ENCODE measurements at regions not wholly inside any gene's neighbourhood (a gene's known extent, or its start where the extent isn't known, plus 50 kb on each side); places are given as distances from the start of the nearest gene placed in this dataset.

GRCh38 chr4:159480826-159481225 is 377.9 kb downstream of the RAPGEF2 start:
- no TSS peak for BruUV-seq (replicated peaks)
- no peak overlapping the region for H3K27ac ChIP-seq (ENCODE audit: low read depth, low read length)
- H3K9me2 ChIP-seq (ENCODE audit: insufficient read depth), result no peaks in the 10 kb centered on the region
- H3K9me3 ChIP-seq (ENCODE audit: control insufficient read depth in 1 of 2, insufficient read depth in 1 of 2, low read depth in 1 of 2, low read length in 2 of 2), result no peaks in the 10 kb centered on the region
- DNase-seq (ENCODE audit: low read depth, low spot score) (no peak), ATAC-seq (no peak)
- TF ChIP-seq FOSL1 (IDR thresholded peaks at IDR 0.05; ENCODE audit: low read depth), result no peak
- TF ChIP-seq SIN3A (IDR thresholded peaks at IDR 0.05; ENCODE audit: low read depth), result no peak
- no peak for TF ChIP-seq TCF7L2 (IDR thresholded peaks at IDR 0.05; ENCODE audit: borderline replicate concordance, extremely low read depth, insufficient read depth, insufficient read length)
- TF ChIP-seq YY1 (IDR thresholded peaks at IDR 0.05; ENCODE audit: extremely low read depth, insufficient replicate concordance, low read depth, low read length), result no peak
- no peak for TF ChIP-seq ZFX (IDR thresholded peaks at IDR 0.05)
- no peak for TF ChIP-seq EGR1 (IDR thresholded peaks at IDR 0.05; ENCODE audit: low read depth)
- no peak for TF ChIP-seq REST (IDR thresholded peaks at IDR 0.05; ENCODE audit: low read depth)
- no peak for TF ChIP-seq ZNF274 (IDR thresholded peaks at IDR 0.05; ENCODE audit: low read depth, low read length)
- TF ChIP-seq EZH2 (IDR thresholded peaks at IDR 0.05), result no peak
- no peak for TF ChIP-seq CEBPB (IDR thresholded peaks at IDR 0.05; ENCODE audit: low read depth)
- no peak for TF ChIP-seq EZH2phosphoT487 (IDR thresholded peaks at IDR 0.05; ENCODE audit: borderline replicate concordance)
- TF ChIP-seq ATF3 (IDR thresholded peaks at IDR 0.05), result no peak
- TF ChIP-seq SRF (IDR thresholded peaks at IDR 0.05; ENCODE audit: low read depth), result no peak
- TF ChIP-seq SP1 (IDR thresholded peaks at IDR 0.05; ENCODE audit: low read depth), result no peak
- TF ChIP-seq ELF1 (IDR thresholded peaks at IDR 0.05; ENCODE audit: borderline replicate concordance, low read depth), result no peak
- no peak for TF ChIP-seq CBX3 (IDR thresholded peaks at IDR 0.05; ENCODE audit: low read depth)
- TF ChIP-seq MAX (IDR thresholded peaks at IDR 0.05), result no peak
- no peak for TF ChIP-seq RAD21 (IDR thresholded peaks at IDR 0.05; ENCODE audit: low read depth)
- intact Hi-C loops (cut with micrococcal nuclease), result loop anchor here (10.0 kb wide), 1 partner anchor 1174 kb away; no protein-coding TSS in a partner anchor
- H3K4me1 ChIP-seq (ENCODE audit: control insufficient read depth in 1 of 2, insufficient read depth in 2 of 2, low read length in 2 of 2), result no peaks in the 10 kb centered on the region
- ChIA-PET POLR2A (no interaction called here), CTCF (no interaction called here), RAD21 (ENCODE audit: low non-redundant PET in 1 of 2, low total read pairs in 2 of 2, uncharacterized antibody in 2 of 2, unreplicated experiment in 2 of 2) (no interaction called here)
- H3K79me2 ChIP-seq (ENCODE audit: insufficient read depth, low read length), result no peaks in the 10 kb centered on the region
- H3K9ac ChIP-seq (ENCODE audit: low read length), result no peak overlapping the region
- H4K20me1 ChIP-seq (ENCODE audit: insufficient read depth), result no peaks in the 10 kb centered on the region
- no peak overlapping the region for H3K4me2 ChIP-seq (ENCODE audit: low read length)
- H3K4me3 ChIP-seq (replicated peaks in 1 of 2; ENCODE audit: low read depth in 1 of 2, low read length in 2 of 2), result no peak overlapping the region
- no peaks in the 10 kb centered on the region for H3K27me3 ChIP-seq (ENCODE audit: insufficient read depth, low read length)
- no peaks in the 10 kb centered on the region for H3K36me3 ChIP-seq (ENCODE audit: control insufficient read depth in 1 of 2, insufficient read depth in 2 of 2, low read length in 2 of 2)
- no peak overlapping the region for H2AFZ ChIP-seq (ENCODE audit: low read depth, low read length, poor library complexity, severe bottlenecking)

All from HCT116 (cell line).